Peyer's patch (tissue), 4 donors: ENCODE measurements at regions not wholly inside any gene's neighbourhood (a gene's known extent, or its start where the extent isn't known, plus 50 kb on each side); places are given as distances from the start of the nearest gene placed in this dataset.

Experiments used
- DNase-seq, 3 donors: peaks; one replicate each; pipeline ENCODE4 v3.0.0-alpha.2; 2017 to 2019
- H3K27ac ChIP-seq, 4 donors: fragments of 200-600 bp; sonication (generic); one replicate each; pipeline ENCODE4 v1.5.1; 2016 to 2019
- H3K27me3 ChIP-seq, 2 donors: fragments of 200-600 bp; sonication (generic); one replicate each; pipeline ENCODE4 v1.5.1; 2019
- H3K36me3 ChIP-seq, 3 donors: fragments of 200-600 bp; sonication (generic); one replicate each; pipeline ENCODE4 v1.5.1; 2016 to 2019
- H3K4me1 ChIP-seq, 4 donors: fragments of 200-600 bp; sonication (generic); one replicate each; pipeline ENCODE4 v1.5.1; 2016 to 2019
- H3K4me3 ChIP-seq, 4 donors: fragments of 200-600 bp; sonication (generic); 1 replicate in 3 of 4; 2 replicates in 1 of 4; pipeline ENCODE4 v1.5.1; 2016 to 2019; ENCODE audit warnings: mild to moderate bottlenecking in 1 of 4
- H3K9me3 ChIP-seq, 4 donors: fragments of 200-600 bp; sonication (generic); one replicate each; pipeline ENCODE4 v1.5.1; 2016 to 2019; ENCODE audit warnings: mild to moderate bottlenecking in 1 of 4
- CTCF ChIP-seq, 6 experiments: fragments of 450-650 bp in 4 of 6; fragments of 200-600 bp in 2 of 6; sonication (generic) in 1 of 6; IDR thresholded peaks; one replicate each; pipeline ENCODE4 v1.5.1; 2017 to 2019; ENCODE audit warnings: antibody characterized with exemption in 6 of 6, mild to moderate bottlenecking in 3 of 6, moderate library complexity in 1 of 6
- POLR2A ChIP-seq, 2 donors: fragments of 450-650 bp; IDR thresholded peaks; one replicate each; pipeline ENCODE4 v1.5.1; 2017; ENCODE audit warnings: antibody characterized with exemption in 2 of 2, mild to moderate bottlenecking in 2 of 2, moderate library complexity in 2 of 2

- Histone ChIP-seq H3K27me3 (no peaks in the 10 kb centered on the region), H3K9me3 (no peaks in the 10 kb centered on the region), H3K4me1 (no peaks in the 10 kb centered on the region), H3K27ac (no peak overlapping the region), H3K36me3 (no peaks in the 10 kb centered on the region), H3K4me3 (no peak overlapping the region)
- TF ChIP-seq CTCF (IDR thresholded peaks at IDR 0.05) (no peak), POLR2A (IDR thresholded peaks at IDR 0.05) (no peak)
- no peak for DNase-seq
Measured at GRCh38 chr15:95940431-95940985, 390.0 kb upstream of the NR2F2 start.

GRCh38 chr15:95944193-95944592 is 386.3 kb upstream of the NR2F2 start:
- H3K4me3 ChIP-seq = no peak overlapping the region
- no peaks in the 10 kb centered on the region for H3K36me3 ChIP-seq
- no peaks in the 10 kb centered on the region for H3K4me1 ChIP-seq
- no peak overlapping the region for H3K27ac ChIP-seq
- H3K27me3 ChIP-seq = no peaks in the 10 kb centered on the region
- no peaks in the 10 kb centered on the region for H3K9me3 ChIP-seq
- DNase-seq = no peak
- TF ChIP-seq POLR2A (IDR thresholded peaks at IDR 0.05) = no peak
- no peak for TF ChIP-seq CTCF (IDR thresholded peaks at IDR 0.05)

GRCh38 chr15:95944661-95945255 is 385.7 kb upstream of the NR2F2 start:
- Histone ChIP-seq H3K27me3 (no peaks in the 10 kb centered on the region), H3K36me3 (no peaks in the 10 kb centered on the region), H3K9me3 (no peaks in the 10 kb centered on the region), H3K4me3 (no peak overlapping the region), H3K4me1 (no peaks in the 10 kb centered on the region), H3K27ac (no peak overlapping the region)
- TF ChIP-seq CTCF (IDR thresholded peaks at IDR 0.05) (no peak), POLR2A (IDR thresholded peaks at IDR 0.05) (no peak)
- DNase-seq = no peak

GRCh38 chr15:95946241-95946640 is 384.3 kb upstream of the NR2F2 start:
- Histone ChIP-seq H3K4me1 (no peaks in the 10 kb centered on the region), H3K9me3 (no peaks in the 10 kb centered on the region), H3K4me3 (no peak overlapping the region), H3K36me3 (no peaks in the 10 kb centered on the region), H3K27ac (no peak overlapping the region), H3K27me3 (no peaks in the 10 kb centered on the region)
- DNase-seq = no peak
- TF ChIP-seq CTCF (IDR thresholded peaks at IDR 0.05) (no peak), POLR2A (IDR thresholded peaks at IDR 0.05) (no peak)

- no peak for DNase-seq
- Histone ChIP-seq H3K36me3 (no peaks in the 10 kb centered on the region), H3K27ac (no peak overlapping the region), H3K27me3 (no peaks in the 10 kb centered on the region), H3K4me1 (no peaks in the 10 kb centered on the region), H3K9me3 (no peaks in the 10 kb centered on the region), H3K4me3 (no peak overlapping the region)
- TF ChIP-seq CTCF (IDR thresholded peaks at IDR 0.05) (no peak), POLR2A (IDR thresholded peaks at IDR 0.05) (no peak)
Measured at GRCh38 chr15:95946926-95947325, 383.6 kb upstream of the NR2F2 start.

- H3K4me1 ChIP-seq = no peaks in the 10 kb centered on the region
- no peaks in the 10 kb centered on the region for H3K27me3 ChIP-seq
- H3K36me3 ChIP-seq = no peaks in the 10 kb centered on the region
- TF ChIP-seq POLR2A (IDR thresholded peaks at IDR 0.05) = no peak
- TF ChIP-seq CTCF (IDR thresholded peaks at IDR 0.05) = no peak
- DNase-seq = no peak
- H3K9me3 ChIP-seq = no peaks in the 10 kb centered on the region
- H3K27ac ChIP-seq = no peak overlapping the region
- no peak overlapping the region for H3K4me3 ChIP-seq
Measured at GRCh38 chr15:95948411-95948810, 382.1 kb upstream of the NR2F2 start.
